Kidney epithelial cell (primary cell): ENCODE measurements at regions not wholly inside any gene's neighbourhood (a gene's known extent, or its start where the extent isn't known, plus 50 kb on each side); places are given as distances from the start of the nearest gene placed in this dataset.
A peak's percentile ranks its signal among the peaks of the same experiment; 100 is the strongest.

Experiments
- DNase-seq: peaks from one replicate; pipeline ENCODE4 v3.0.0-alpha.2; 2010; ENCODE audit warnings: low read depth
- H3K27me3 ChIP-seq: 2 replicates; pipeline ENCODE4 v1.6.0; 2011; ENCODE audit warnings: low read length; ENCODE audit not compliant: control insufficient read depth, insufficient read depth
- H3K36me3 ChIP-seq: 2 replicates; pipeline ENCODE4 v1.5.1; 2011; ENCODE audit warnings: low read length; ENCODE audit not compliant: control insufficient read depth, insufficient read depth
- H3K4me3 ChIP-seq: 2 replicates; pipeline ENCODE4 v1.5.1; 2011; ENCODE audit warnings: low read depth, mild to moderate bottlenecking, control low read depth, low read length
- TF ChIP-seq, protein P1 (sequence below): IDR thresholded peaks from 2 replicates; pipeline ENCODE4 v1.5.1; 2011; ENCODE audit warnings: mild to moderate bottlenecking, moderate library complexity, low read length, control low read depth, inconsistent platforms; ENCODE audit not compliant: insufficient read depth, poor library complexity, severe bottlenecking

DNA sequence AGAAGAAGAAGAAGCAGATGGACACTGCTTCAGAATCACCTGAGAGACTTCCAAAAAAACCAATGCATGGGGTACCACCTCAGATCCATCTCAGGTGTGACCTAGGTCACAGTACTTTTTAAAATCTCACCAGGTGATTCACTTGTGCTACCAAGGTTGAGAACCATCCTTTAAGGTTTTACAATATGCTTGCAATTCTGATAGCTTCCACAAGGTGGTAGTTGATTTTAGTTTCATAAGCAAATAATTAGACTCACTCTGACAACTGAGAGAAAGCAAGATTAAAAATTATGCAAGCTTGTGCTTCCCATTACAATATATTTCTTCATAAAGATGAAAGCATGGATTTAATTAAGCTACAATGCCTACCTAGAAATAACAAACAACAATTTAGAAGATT, 355.1 kb downstream of the EN1 start:
- Histone ChIP-seq H3K4me3 (no peak overlapping the region), H3K36me3 (no peaks in the 10 kb centered on the region), H3K27me3 (no peaks in the 10 kb centered on the region)
- TF ChIP-seq, protein P1, sequence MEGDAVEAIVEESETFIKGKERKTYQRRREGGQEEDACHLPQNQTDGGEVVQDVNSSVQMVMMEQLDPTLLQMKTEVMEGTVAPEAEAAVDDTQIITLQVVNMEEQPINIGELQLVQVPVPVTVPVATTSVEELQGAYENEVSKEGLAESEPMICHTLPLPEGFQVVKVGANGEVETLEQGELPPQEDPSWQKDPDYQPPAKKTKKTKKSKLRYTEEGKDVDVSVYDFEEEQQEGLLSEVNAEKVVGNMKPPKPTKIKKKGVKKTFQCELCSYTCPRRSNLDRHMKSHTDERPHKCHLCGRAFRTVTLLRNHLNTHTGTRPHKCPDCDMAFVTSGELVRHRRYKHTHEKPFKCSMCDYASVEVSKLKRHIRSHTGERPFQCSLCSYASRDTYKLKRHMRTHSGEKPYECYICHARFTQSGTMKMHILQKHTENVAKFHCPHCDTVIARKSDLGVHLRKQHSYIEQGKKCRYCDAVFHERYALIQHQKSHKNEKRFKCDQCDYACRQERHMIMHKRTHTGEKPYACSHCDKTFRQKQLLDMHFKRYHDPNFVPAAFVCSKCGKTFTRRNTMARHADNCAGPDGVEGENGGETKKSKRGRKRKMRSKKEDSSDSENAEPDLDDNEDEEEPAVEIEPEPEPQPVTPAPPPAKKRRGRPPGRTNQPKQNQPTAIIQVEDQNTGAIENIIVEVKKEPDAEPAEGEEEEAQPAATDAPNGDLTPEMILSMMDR: peak; percentile 35
- DNase-seq: no peak

DNA sequence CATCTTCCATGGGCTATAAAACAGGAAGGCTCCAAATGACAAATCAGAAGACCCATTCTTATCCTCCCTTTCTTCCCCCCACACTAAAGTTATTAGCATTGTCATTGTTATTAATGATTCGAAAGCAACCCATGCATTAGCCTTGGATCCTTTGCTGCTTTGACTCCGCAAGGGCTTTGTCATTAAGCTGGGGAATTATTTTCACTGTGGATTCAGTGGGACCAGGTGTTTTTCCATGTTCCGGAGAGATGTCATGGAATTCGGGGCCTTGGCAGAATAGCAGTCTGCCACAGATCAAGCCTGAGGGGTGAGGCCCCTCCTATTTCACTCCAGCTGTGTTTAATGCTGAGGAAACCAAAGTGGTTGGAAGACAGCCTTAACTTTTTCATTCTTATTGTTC, 357.1 kb downstream of the EN1 start:
- Histone ChIP-seq H3K27me3 (no peaks in the 10 kb centered on the region), H3K4me3 (no peak overlapping the region), H3K36me3 (no peaks in the 10 kb centered on the region)
- TF ChIP-seq, protein P1: no peak
- DNase-seq: no peak

DNA sequence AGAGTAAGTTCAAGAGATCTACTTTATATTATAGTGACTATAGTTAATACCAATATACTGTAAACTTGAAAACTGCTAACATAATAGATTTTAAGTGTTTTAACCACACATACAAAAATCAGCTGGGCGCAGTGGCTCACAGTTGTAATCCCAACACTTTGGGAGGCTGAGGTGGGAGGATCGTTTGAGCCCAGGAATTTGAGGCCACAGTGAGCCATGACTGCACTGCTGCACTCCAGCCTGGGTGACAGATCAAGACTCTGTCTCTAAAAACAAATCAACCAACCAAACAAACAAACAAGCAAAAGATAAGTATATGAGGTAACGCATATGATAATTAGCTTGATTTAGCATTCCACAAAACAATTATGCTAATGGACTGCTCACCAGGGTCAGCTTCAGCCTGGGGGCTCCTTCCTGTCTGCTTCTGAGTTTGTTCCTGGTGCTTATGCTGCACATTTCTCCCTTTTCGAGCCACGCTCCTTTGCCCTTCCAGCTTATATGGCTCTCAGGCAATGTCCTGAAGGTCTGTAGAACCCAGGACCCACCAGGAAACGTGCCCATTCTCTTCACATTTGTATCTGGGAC, 357.6 kb downstream of the EN1 start:
- H3K36me3 ChIP-seq: no peaks in the 10 kb centered on the region
- DNase-seq: no peak
- no peaks in the 10 kb centered on the region for H3K27me3 ChIP-seq
- H3K4me3 ChIP-seq: no peak overlapping the region
- TF ChIP-seq, protein P1: no peak

DNA sequence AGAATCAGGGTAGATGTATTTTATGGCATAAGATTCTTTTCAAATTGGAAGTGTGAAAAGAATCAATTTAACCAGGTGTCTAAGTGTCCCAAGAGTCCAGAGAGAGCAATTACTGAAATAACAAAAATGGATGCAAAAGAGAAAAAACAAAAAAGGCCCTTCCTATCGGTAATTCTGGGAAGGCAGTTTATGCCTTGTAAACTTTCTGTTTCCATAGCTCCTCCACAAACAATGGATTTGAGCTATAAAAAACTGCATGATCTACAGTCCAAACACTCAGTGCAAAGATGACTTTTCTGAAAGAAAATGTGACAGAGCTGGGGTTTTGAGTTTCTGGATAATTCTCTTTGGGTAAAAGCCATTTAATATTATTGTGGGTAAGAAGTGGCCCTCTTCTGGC, 366.1 kb downstream of the EN1 start:
- DNase-seq: no peak
- Histone ChIP-seq H3K4me3 (no peak overlapping the region), H3K36me3 (no peaks in the 10 kb centered on the region), H3K27me3 (no peaks in the 10 kb centered on the region)
- TF ChIP-seq, protein P1: no peak

DNA sequence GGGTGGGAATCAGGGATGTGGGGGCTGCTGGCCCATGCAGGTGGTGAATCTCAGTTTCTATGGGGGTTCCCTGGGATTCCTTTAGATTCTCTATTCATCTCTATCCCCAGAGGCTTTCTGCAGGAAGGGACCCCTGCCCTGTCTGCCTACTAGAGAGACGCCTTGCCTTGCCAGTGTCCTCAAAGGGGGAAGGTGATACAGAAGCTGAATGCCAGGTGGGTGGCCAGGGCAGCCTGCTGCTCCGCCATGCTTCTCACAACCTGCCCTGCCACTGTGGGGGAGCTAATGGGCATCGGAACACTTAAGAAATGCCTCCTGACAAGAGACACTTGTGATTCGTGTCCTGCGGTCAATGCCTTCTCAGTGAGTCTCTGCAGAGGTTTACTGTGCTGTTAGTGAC, 368.4 kb downstream of the EN1 start:
- no peak for DNase-seq
- no peaks in the 10 kb centered on the region for H3K27me3 ChIP-seq
- TF ChIP-seq, protein P1: no peak
- H3K4me3 ChIP-seq: no peak overlapping the region
- no peaks in the 10 kb centered on the region for H3K36me3 ChIP-seq
